22Rv1 (cell line): ENCODE measurements at regions not wholly inside any gene's neighbourhood (a gene's known extent, or its start where the extent isn't known, plus 50 kb on each side); places are given as distances from the start of the nearest gene placed in this dataset.

ENCODE experiments used
- CTCF ChIP-seq: fragments of 450-650 bp; IDR thresholded peaks from 2 replicates; pipeline ENCODE4 v1.5.1; 2017; ENCODE audit warnings: mild to moderate bottlenecking
- ZFX ChIP-seq: fragments of 450-650 bp; IDR thresholded peaks from 2 replicates; pipeline ENCODE4 v1.6.1; 2017; ENCODE audit warnings: antibody characterized with exemption, borderline replicate concordance

- no peak for TF ChIP-seq CTCF
- no peak for TF ChIP-seq ZFX
These were observed 383.6 kb downstream of the UQCRFS1 start for GRCh38 chr19:28829359-28829758.
